H7 (cell line): ENCODE measurements at regions not wholly inside any gene's neighbourhood (a gene's known extent, or its start where the extent isn't known, plus 50 kb on each side); places are given as distances from the start of the nearest gene placed in this dataset.

ENCODE experiments used
- DNase-seq: peaks from one replicate; pipeline ENCODE4 v3.0.0; 2012
- H3K27me3 ChIP-seq: 2 replicates; pipeline ENCODE4 v1.6.0; 2011; ENCODE audit warnings: mild to moderate bottlenecking, low read length; ENCODE audit not compliant: control insufficient read depth, insufficient read depth
- H3K36me3 ChIP-seq: replicated peaks from 2 replicates; pipeline ENCODE4 v1.5.1; 2011; ENCODE audit warnings: low read length; ENCODE audit not compliant: control insufficient read depth, insufficient read depth
- H3K4me3 ChIP-seq: 2 replicates; pipeline ENCODE4 v1.5.1; 2011; ENCODE audit warnings: low read depth, mild to moderate bottlenecking, control low read depth, low read length, moderate library complexity; ENCODE audit not compliant: insufficient read depth

- no peak overlapping the region for H3K4me3 ChIP-seq
- no peak for DNase-seq
Measured at GRCh38 chr11:15630896-15631295, 516.2 kb downstream of the INSC start.

GRCh38 chr11:15635521-15635920 is 520.8 kb downstream of the INSC start:
- H3K27me3 ChIP-seq, result no peaks in the 10 kb centered on the region
- no peaks in the 10 kb centered on the region for H3K36me3 ChIP-seq
- DNase-seq, result no peak
- no peak overlapping the region for H3K4me3 ChIP-seq

More at GRCh38 chr11:15630896-15631295, 516.2 kb downstream of the INSC start:
- H3K36me3 ChIP-seq, result no peaks in the 10 kb centered on the region
- H3K27me3 ChIP-seq, result no peaks in the 10 kb centered on the region

GRCh38 chr11:15636521-15637089 is 521.9 kb downstream of the INSC start:
- no peaks in the 10 kb centered on the region for H3K36me3 ChIP-seq
- no peak for DNase-seq
- no peak overlapping the region for H3K4me3 ChIP-seq
- no peaks in the 10 kb centered on the region for H3K27me3 ChIP-seq

GRCh38 chr11:15638386-15638787 is 523.7 kb downstream of the INSC start:
- H3K36me3 ChIP-seq, result no peaks in the 10 kb centered on the region
- H3K27me3 ChIP-seq, result no peaks in the 10 kb centered on the region
- no peak overlapping the region for H3K4me3 ChIP-seq
- DNase-seq, result no peak

GRCh38 chr11:15640318-15640717 is 525.6 kb downstream of the INSC start:
- no peak for DNase-seq
- Histone ChIP-seq H3K36me3 (no peaks in the 10 kb centered on the region), H3K27me3 (no peaks in the 10 kb centered on the region), H3K4me3 (no peak overlapping the region)

GRCh38 chr11:15641271-15642045 is 526.7 kb downstream of the INSC start:
- Histone ChIP-seq H3K4me3 (no peak overlapping the region), H3K36me3 (no peaks in the 10 kb centered on the region), H3K27me3 (no peaks in the 10 kb centered on the region)
- no peak for DNase-seq

GRCh38 chr11:15645201-15645600 is 530.5 kb downstream of the INSC start:
- no peak overlapping the region for H3K4me3 ChIP-seq
- no peaks in the 10 kb centered on the region for H3K27me3 ChIP-seq
- no peaks in the 10 kb centered on the region for H3K36me3 ChIP-seq
- no peak for DNase-seq

GRCh38 chr11:15649371-15650104 is 534.8 kb downstream of the INSC start:
- Histone ChIP-seq H3K36me3 (no peaks in the 10 kb centered on the region), H3K27me3 (no peaks in the 10 kb centered on the region), H3K4me3 (no peak overlapping the region)
- no peak for DNase-seq

- Histone ChIP-seq H3K4me3 (peak overlapping the region; percentile 30), H3K27me3 (no peaks in the 10 kb centered on the region), H3K36me3 (no peaks in the 10 kb centered on the region)
- peak; percentile 96 for DNase-seq
Measured at GRCh38 chr11:15650105-15650938, 535.6 kb downstream of the INSC start.

GRCh38 chr11:15651033-15651432 is 536.3 kb downstream of the INSC start:
- H3K36me3 ChIP-seq, result no peaks in the 10 kb centered on the region
- no peak overlapping the region for H3K4me3 ChIP-seq
- H3K27me3 ChIP-seq, result no peaks in the 10 kb centered on the region
- DNase-seq, result peak; percentile 17

- H3K4me3 ChIP-seq, result no peak overlapping the region
- H3K36me3 ChIP-seq, result no peaks in the 10 kb centered on the region
- DNase-seq, result peak; percentile 22
- no peaks in the 10 kb centered on the region for H3K27me3 ChIP-seq
Measured at GRCh38 chr11:15651816-15652215, 537.1 kb downstream of the INSC start.

- Histone ChIP-seq H3K36me3 (no peaks in the 10 kb centered on the region), H3K4me3 (no peak overlapping the region), H3K27me3 (no peaks in the 10 kb centered on the region)
- DNase-seq, result no peak
Measured at GRCh38 chr11:15653191-15653710, 538.5 kb downstream of the INSC start.

GRCh38 chr11:15654451-15654850 is 539.7 kb downstream of the INSC start:
- no peak for DNase-seq
- Histone ChIP-seq H3K27me3 (no peaks in the 10 kb centered on the region), H3K4me3 (no peak overlapping the region), H3K36me3 (no peaks in the 10 kb centered on the region)

- DNase-seq, result no peak
- Histone ChIP-seq H3K4me3 (no peak overlapping the region), H3K27me3 (no peaks in the 10 kb centered on the region), H3K36me3 (no peaks in the 10 kb centered on the region)
Measured at GRCh38 chr11:15655552-15655951, 540.8 kb downstream of the INSC start.
